H9 (cell line): ENCODE measurements at regions not wholly inside any gene's neighbourhood (a gene's known extent, or its start where the extent isn't known, plus 50 kb on each side); places are given as distances from the start of the nearest gene placed in this dataset.

ENCODE experiments used
- DNase-seq: peaks from one replicate; pipeline ENCODE4 v3.0.0-alpha.2; 2017
- H2AFZ ChIP-seq: one replicate; pipeline ENCODE4 v1.6.1; 2013; ENCODE audit warnings: mild to moderate bottlenecking, low read length, control low read depth, moderate library complexity
- H2AK5ac ChIP-seq: 2 replicates; pipeline ENCODE4 v1.6.1; 2013; ENCODE audit warnings: low read length, control low read depth, mixed read lengths; ENCODE audit not compliant: insufficient read length
- H2BK120ac ChIP-seq: one replicate; pipeline ENCODE4 v1.6.1; 2013; ENCODE audit warnings: low read depth, mild to moderate bottlenecking, low read length, control low read depth, inconsistent platforms; ENCODE audit not compliant: poor library complexity, severe bottlenecking
- H2BK12ac ChIP-seq: 2 replicates; pipeline ENCODE4 v1.6.1; 2013; ENCODE audit warnings: low read length, control low read depth, mixed read lengths, low read depth; ENCODE audit not compliant: insufficient read length
- H2BK15ac ChIP-seq: 2 replicates; pipeline ENCODE4 v1.6.1; 2013; ENCODE audit warnings: low read depth, low read length, control low read depth
- H2BK20ac ChIP-seq: one replicate; pipeline ENCODE4 v1.6.1; 2013; ENCODE audit warnings: low read depth, mild to moderate bottlenecking, low read length, control low read depth, inconsistent platforms; ENCODE audit not compliant: poor library complexity, severe bottlenecking
- H2BK5ac ChIP-seq: 2 replicates; pipeline ENCODE4 v1.6.1; 2013; ENCODE audit warnings: low read length, control low read depth, mixed read lengths; ENCODE audit not compliant: insufficient read length
- H3K14ac ChIP-seq: 2 replicates; pipeline ENCODE4 v1.6.1; 2013; ENCODE audit warnings: low read length, control low read depth; ENCODE audit not compliant: insufficient read depth
- H3K18ac ChIP-seq: 2 replicates; pipeline ENCODE4 v1.6.1; 2013; ENCODE audit warnings: low read depth, mild to moderate bottlenecking, mixed read lengths, low read length, control low read depth; ENCODE audit not compliant: insufficient read length
- H3K23ac ChIP-seq: 2 replicates; pipeline ENCODE4 v1.6.1; 2013; ENCODE audit warnings: low read length, control low read depth, mixed read lengths, low read depth; ENCODE audit not compliant: insufficient read length
- H3K23me2 ChIP-seq: 2 replicates; pipeline ENCODE4 v1.6.1; 2013; ENCODE audit warnings: low read depth, mild to moderate bottlenecking, mixed read lengths, low read length, control low read depth; ENCODE audit not compliant: insufficient read length, poor library complexity, severe bottlenecking
- H3K27ac ChIP-seq: 2 replicates; pipeline ENCODE4 v1.5.1; 2013; ENCODE audit warnings: low read length, control low read depth, mixed read lengths, low read depth; ENCODE audit not compliant: insufficient read length
- H3K27me3 ChIP-seq: 2 replicates; pipeline ENCODE4 v1.6.1; 2013; ENCODE audit warnings: low read length, control low read depth, inconsistent platforms; ENCODE audit not compliant: insufficient read depth
- H3K4ac ChIP-seq: 2 replicates; pipeline ENCODE4 v1.6.1; 2013; ENCODE audit warnings: low read depth, mild to moderate bottlenecking, control low read depth, inconsistent platforms, low read length, moderate library complexity
- H3K4me1 ChIP-seq: 2 replicates; pipeline ENCODE4 v1.6.1; 2013; ENCODE audit warnings: low read length, control low read depth, inconsistent platforms; ENCODE audit not compliant: insufficient read depth
- H3K4me2 ChIP-seq: 2 replicates; pipeline ENCODE4 v1.6.1; 2013; ENCODE audit warnings: low read length, control low read depth, mixed read lengths; ENCODE audit not compliant: insufficient read length, insufficient read depth
- H3K56ac ChIP-seq: 2 replicates; pipeline ENCODE4 v1.6.1; 2013; ENCODE audit warnings: low read depth, mild to moderate bottlenecking, mixed read lengths, low read length, control low read depth; ENCODE audit not compliant: insufficient read length
- H3K79me1 ChIP-seq: 2 replicates; pipeline ENCODE4 v1.6.1; 2013; ENCODE audit warnings: low read depth, mild to moderate bottlenecking, moderate library complexity, low read length, control low read depth, inconsistent platforms; ENCODE audit not compliant: insufficient read depth, poor library complexity, severe bottlenecking
- H3K79me2 ChIP-seq: 2 replicates; pipeline ENCODE4 v1.6.1; 2013; ENCODE audit warnings: low read length, control low read depth, inconsistent platforms; ENCODE audit not compliant: insufficient read depth
- H3K9ac ChIP-seq: 2 replicates; pipeline ENCODE4 v1.6.1; 2013; ENCODE audit warnings: low read length, control low read depth, mixed read lengths; ENCODE audit not compliant: insufficient read length; ENCODE audit errors: extremely low read depth
- H3K9me3 ChIP-seq: one replicate; pipeline ENCODE4 v1.6.1; 2013; ENCODE audit warnings: low read depth, low read length, inconsistent platforms; ENCODE audit not compliant: control insufficient read depth
- H3T11ph ChIP-seq: one replicate; pipeline ENCODE4 v1.6.1; 2013; ENCODE audit warnings: mild to moderate bottlenecking, low read length, control low read depth, inconsistent platforms
- H4K20me1 ChIP-seq: one replicate; pipeline ENCODE4 v1.6.1; 2013; ENCODE audit not compliant: control insufficient read depth, insufficient read length, insufficient read depth
- H4K5ac ChIP-seq: 2 replicates; pipeline ENCODE4 v1.6.1; 2013; ENCODE audit warnings: low read depth, mild to moderate bottlenecking, mixed read lengths, low read length, control low read depth; ENCODE audit not compliant: insufficient read length
- H4K8ac ChIP-seq: replicated peaks from 2 replicates; pipeline ENCODE4 v1.6.1; 2013; ENCODE audit warnings: low read length, control low read depth, mixed read lengths, low read depth; ENCODE audit not compliant: insufficient read length
- H4K91ac ChIP-seq: 2 replicates; pipeline ENCODE4 v1.6.1; 2013; ENCODE audit warnings: low read depth, mild to moderate bottlenecking, moderate library complexity, mixed read lengths, low read length, control low read depth; ENCODE audit not compliant: insufficient read length
- H3K27ac Mint-ChIP-seq, 3 experiments: 2 replicates in 2 of 3; 3 replicates in 1 of 3; pipeline ENCODE4 v1.8.0; 2020 to 2021; ENCODE audit warnings: mixed read lengths in 3 of 3, mild to moderate bottlenecking in 1 of 3, moderate library complexity in 1 of 3
- H3K27me3 Mint-ChIP-seq: 2 replicates; pipeline ENCODE4 v1.8.0; 2021; ENCODE audit warnings: low read depth, mild to moderate bottlenecking, moderate library complexity, mixed read lengths
- H3K36me3 Mint-ChIP-seq, 3 experiments: 2 replicates in 2 of 3; 3 replicates in 1 of 3; pipeline ENCODE4 v1.8.0; 2020 to 2021; ENCODE audit warnings: low read depth in 3 of 3, mixed read lengths in 3 of 3; ENCODE audit not compliant: insufficient read depth in 1 of 3
- H3K4me1 Mint-ChIP-seq, 2 experiments: 2 replicates each; pipeline ENCODE4 v1.8.0; 2020; ENCODE audit warnings: mixed read lengths in 2 of 2
- H3K4me3 Mint-ChIP-seq, 2 experiments: 2 replicates in 1 of 2; 3 replicates in 1 of 2; pipeline ENCODE4 v1.8.0; 2020 to 2021; ENCODE audit warnings: mild to moderate bottlenecking in 2 of 2, mixed read lengths in 2 of 2, moderate library complexity in 1 of 2
- H3K9me3 Mint-ChIP-seq, 2 experiments: 2 replicates in 1 of 2; 3 replicates in 1 of 2; pipeline ENCODE4 v1.8.0; 2020; ENCODE audit warnings: mild to moderate bottlenecking in 2 of 2, mixed read lengths in 2 of 2, moderate library complexity in 1 of 2
- CTCF ChIP-seq: fragments of 200-600 bp; sonication (generic); conservative IDR thresholded peaks from 3 replicates; pipeline ENCODE4 v1.8.0; 2021; ENCODE audit warnings: antibody characterized with exemption, mild to moderate bottlenecking
- WGBS: extraction: QIAGEN DNeasy Blood & Tissue Kit; methylation state at CpG from one replicate; pipeline ENCODE4 v1.1.7; 2013; ENCODE audit warnings: missing lambda C conversion rate, low lambda C conversion rate, mixed read lengths; ENCODE audit not compliant: insufficient read length; ENCODE audit errors: extremely low coverage; 5-methylcytosine and 5-hydroxymethylcytosine counted together

GRCh38 chr4:44817930-44818329 lies 91.6 kb upstream of the GNPDA2 start:
- no peaks in the 10 kb centered on the region for H3K4me1 ChIP-seq
- H3K9me3 Mint-ChIP-seq, result peaks cover 5 to 9% of the 10 kb centered on the region in 2 experiments; a peak in 4 of 5 replicates
- H3K27ac Mint-ChIP-seq, result no peak overlapping the region

More at GRCh38 chr4:44817930-44818329, 91.6 kb upstream of the GNPDA2 start:
- Histone ChIP-seq H3K9ac (no peak overlapping the region), H2BK5ac (no peak overlapping the region), H3K23ac (no peak overlapping the region), H3K18ac (no peak overlapping the region), H3K27me3 (no peaks in the 10 kb centered on the region), H3K9me3 (no peaks in the 10 kb centered on the region), H2BK12ac (no peak overlapping the region), H2AK5ac (no peak overlapping the region), H3K56ac (no peak overlapping the region), H3K79me2 (no peaks in the 10 kb centered on the region), H4K20me1 (no peaks in the 10 kb centered on the region), H2AFZ (no peak overlapping the region), H4K91ac (no peak overlapping the region), H3K4me2 (no peak overlapping the region), H3K4ac (no peak overlapping the region), H4K8ac (no peak overlapping the region), H2BK120ac (no peak overlapping the region), H2BK20ac (no peak overlapping the region), H3K79me1 (no peaks in the 10 kb centered on the region), H4K5ac (no peak overlapping the region), H2BK15ac (no peak overlapping the region), H3K23me2 (no peaks in the 10 kb centered on the region), H3K14ac (no peak overlapping the region), H3T11ph (no peak overlapping the region), H3K27ac (no peak overlapping the region)
- WGBS, result no CpG with 5 or more reads among the region's 2 CpGs
- no peak for TF ChIP-seq CTCF
- no peaks in the 10 kb centered on the region for H3K4me1 Mint-ChIP-seq
- H3K4me3 Mint-ChIP-seq, result no peak overlapping the region
- H3K36me3 Mint-ChIP-seq, result peaks cover 0 to 8% (median 0%) of the 10 kb centered on the region in 3 experiments; a peak in 4 of 7 replicates
- no peaks in the 10 kb centered on the region for H3K27me3 Mint-ChIP-seq
- no peak for DNase-seq
